KMS-11 (cell line): ENCODE measurements at regions not wholly inside any gene's neighbourhood (a gene's known extent, or its start where the extent isn't known, plus 50 kb on each side); places are given as distances from the start of the nearest gene placed in this dataset.

Source experiments
- H2AFZ ChIP-seq: fragments of 200-600 bp; sonication (generic); 2 replicates; pipeline ENCODE4 v1.6.1; 2016; ENCODE audit warnings: antibody characterized with exemption, mixed run types, low read depth
- H3K27ac ChIP-seq: fragments of 200-600 bp; sonication (generic); 2 replicates; pipeline ENCODE4 v1.6.1; 2016; ENCODE audit warnings: mild to moderate bottlenecking, mixed run types
- H3K27me3 ChIP-seq: fragments of 200-600 bp; sonication (generic); 2 replicates; pipeline ENCODE4 v1.6.1; 2017; ENCODE audit warnings: mild to moderate bottlenecking, low read depth, mixed run types, moderate library complexity; ENCODE audit not compliant: insufficient read depth
- H3K36me3 ChIP-seq: fragments of 200-600 bp; sonication (generic); 2 replicates; pipeline ENCODE4 v1.6.1; 2017; ENCODE audit warnings: mild to moderate bottlenecking, mixed run types; ENCODE audit not compliant: insufficient read depth
- H3K4me1 ChIP-seq: fragments of 200-600 bp; sonication (generic); 2 replicates; pipeline ENCODE4 v1.6.1; 2016; ENCODE audit warnings: mild to moderate bottlenecking, low read depth, mixed run types; ENCODE audit not compliant: poor library complexity, severe bottlenecking
- H3K4me2 ChIP-seq: fragments of 200-600 bp; sonication (generic); 2 replicates; pipeline ENCODE4 v1.7.0; 2016; ENCODE audit warnings: mild to moderate bottlenecking, mixed run types
- H3K4me3 ChIP-seq: fragments of 200-600 bp; sonication (generic); IDR thresholded peaks from 2 replicates; pipeline ENCODE4 v1.6.1; 2017; ENCODE audit warnings: low read depth, low read length, mixed read lengths; ENCODE audit not compliant: insufficient read depth
- H3K79me2 ChIP-seq: fragments of 200-600 bp; sonication (generic); 2 replicates; pipeline ENCODE4 v1.6.1; 2016; ENCODE audit warnings: low read depth, mixed run types; ENCODE audit not compliant: insufficient read depth
- H3K9ac ChIP-seq: fragments of 200-600 bp; sonication (generic); 2 replicates; pipeline ENCODE4 v1.6.1; 2016; ENCODE audit warnings: mild to moderate bottlenecking, mixed run types
- H4K20me1 ChIP-seq: fragments of 200-600 bp; sonication (generic); 2 replicates; pipeline ENCODE4 v1.6.1; 2016; ENCODE audit warnings: mild to moderate bottlenecking, mixed run types; ENCODE audit not compliant: insufficient read depth
- CTCF ChIP-seq: fragments of 200-600 bp; sonication (generic); conservative IDR thresholded peaks from 2 replicates; pipeline ENCODE4 v1.6.1; 2017; ENCODE audit warnings: low read depth, mild to moderate bottlenecking, antibody characterized with exemption, low read length, moderate library complexity, mixed read lengths

GRCh38 chr22:49161002-49161850, 666.4 kb downstream of the BRD1 start:
- H4K20me1 ChIP-seq = no peaks in the 10 kb centered on the region
- H3K79me2 ChIP-seq = no peaks in the 10 kb centered on the region
- H3K27me3 ChIP-seq = no peaks in the 10 kb centered on the region
- H3K4me1 ChIP-seq = no peaks in the 10 kb centered on the region
- no peak overlapping the region for H3K4me3 ChIP-seq
- no peak overlapping the region for H3K4me2 ChIP-seq
- H3K36me3 ChIP-seq = no peaks in the 10 kb centered on the region
- H2AFZ ChIP-seq = no peak overlapping the region
- H3K27ac ChIP-seq = no peak overlapping the region
- TF ChIP-seq CTCF = no peak
- H3K9ac ChIP-seq = no peak overlapping the region

- no peaks in the 10 kb centered on the region for H3K27me3 ChIP-seq
- no peak overlapping the region for H3K27ac ChIP-seq
- no peak for TF ChIP-seq CTCF
- no peak overlapping the region for H3K9ac ChIP-seq
- H3K36me3 ChIP-seq = no peaks in the 10 kb centered on the region
- H2AFZ ChIP-seq = no peak overlapping the region
- no peaks in the 10 kb centered on the region for H3K79me2 ChIP-seq
- no peaks in the 10 kb centered on the region for H3K4me1 ChIP-seq
- no peak overlapping the region for H3K4me3 ChIP-seq
- no peaks in the 10 kb centered on the region for H4K20me1 ChIP-seq
- no peak overlapping the region for H3K4me2 ChIP-seq
Measured at GRCh38 chr22:49160261-49161001, 667.2 kb downstream of the BRD1 start.

- Histone ChIP-seq H3K4me3 (no peak overlapping the region), H2AFZ (no peak overlapping the region), H3K4me2 (no peak overlapping the region), H3K27ac (no peak overlapping the region), H3K79me2 (no peaks in the 10 kb centered on the region), H3K9ac (no peak overlapping the region), H3K27me3 (no peaks in the 10 kb centered on the region), H4K20me1 (no peaks in the 10 kb centered on the region), H3K4me1 (no peaks in the 10 kb centered on the region), H3K36me3 (no peaks in the 10 kb centered on the region)
- no peak for TF ChIP-seq CTCF
Measured at GRCh38 chr22:49159711-49160110, 668.0 kb downstream of the BRD1 start.

- no peaks in the 10 kb centered on the region for H3K36me3 ChIP-seq
- no peaks in the 10 kb centered on the region for H3K4me1 ChIP-seq
- no peak overlapping the region for H3K9ac ChIP-seq
- no peak overlapping the region for H3K4me2 ChIP-seq
- no peak overlapping the region for H2AFZ ChIP-seq
- no peaks in the 10 kb centered on the region for H3K79me2 ChIP-seq
- H3K27ac ChIP-seq = no peak overlapping the region
- H3K4me3 ChIP-seq = no peak overlapping the region
- no peaks in the 10 kb centered on the region for H4K20me1 ChIP-seq
- no peaks in the 10 kb centered on the region for H3K27me3 ChIP-seq
- TF ChIP-seq CTCF = no peak
Measured at GRCh38 chr22:49158741-49159564, 668.7 kb downstream of the BRD1 start.
